WTC11 (cell line): ENCODE measurements at regions not wholly inside any gene's neighbourhood (a gene's known extent, or its start where the extent isn't known, plus 50 kb on each side); places are given as distances from the start of the nearest gene placed in this dataset.

Experiments used
- CREB1 ChIP-seq: sonication (generic); formaldehyde crosslinking; IDR thresholded peaks from 2 replicates; pipeline ENCODE4 v1.8.0; 2023; ENCODE audit warnings: mild to moderate bottlenecking, missing genetic modification reagents
- FOXJ3 ChIP-seq: sonication (generic); formaldehyde crosslinking; IDR thresholded peaks from 2 replicates; pipeline ENCODE4 v1.9.0; 2021; ENCODE audit warnings: missing genetic modification reagents, mild to moderate bottlenecking, borderline replicate concordance

- TF ChIP-seq FOXJ3 (CRISPR knock-in tag) (no peak), CREB1 (no peak)
Observed at GRCh38 chr11:15859411-15859810, 496.9 kb downstream of the SOX6 start.
